ES-I3 (cell line): ENCODE measurements at regions not wholly inside any gene's neighbourhood (a gene's known extent, or its start where the extent isn't known, plus 50 kb on each side); places are given as distances from the start of the nearest gene placed in this dataset.

Experiments
- H3K36me3 ChIP-seq: 2 replicates; pipeline ENCODE4 v1.6.1; 2013; ENCODE audit warnings: mild to moderate bottlenecking, low read length, control low read depth, moderate library complexity; ENCODE audit not compliant: insufficient read depth
- H3K4me1 ChIP-seq: 2 replicates; pipeline ENCODE4 v1.6.1; 2013; ENCODE audit warnings: mild to moderate bottlenecking, control low read depth, low read length; ENCODE audit not compliant: insufficient read depth
- H3K9ac ChIP-seq: 2 replicates; pipeline ENCODE4 v1.6.1; 2013; ENCODE audit warnings: low read depth, mild to moderate bottlenecking, low read length, moderate library complexity
- H3K9me3 ChIP-seq: 2 replicates; pipeline ENCODE4 v1.6.1; 2013; ENCODE audit warnings: mild to moderate bottlenecking, low read length, moderate library complexity; ENCODE audit not compliant: control insufficient read depth, insufficient read depth

DNA sequence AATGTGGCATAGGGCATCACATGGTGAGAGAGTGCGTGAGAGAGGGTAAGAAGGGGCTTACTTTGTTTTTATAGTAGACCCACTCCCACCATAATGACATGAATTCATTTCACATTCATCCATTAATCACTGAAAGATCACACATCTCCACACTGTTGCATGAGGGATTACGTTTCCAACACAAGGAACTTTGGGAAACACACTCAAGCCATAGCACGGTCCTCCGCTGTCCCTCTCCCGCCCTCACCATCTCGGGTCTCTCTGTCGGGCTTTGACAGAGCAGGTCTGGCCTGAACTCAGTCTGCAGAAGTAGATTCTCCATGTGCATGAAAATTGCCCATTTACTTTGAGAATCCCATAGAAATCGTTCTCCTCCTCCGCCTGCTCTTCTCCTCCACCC lies 312.2 kb downstream of the MATN1 start:
- H3K4me1 ChIP-seq, result no peaks in the 10 kb centered on the region
- no peak overlapping the region for H3K9ac ChIP-seq
- H3K9me3 ChIP-seq, result no peaks in the 10 kb centered on the region
- H3K36me3 ChIP-seq, result no peaks in the 10 kb centered on the region

- no peaks in the 10 kb centered on the region for H3K4me1 ChIP-seq
- no peak overlapping the region for H3K9ac ChIP-seq
- H3K36me3 ChIP-seq, result no peaks in the 10 kb centered on the region
- H3K9me3 ChIP-seq, result no peaks in the 10 kb centered on the region
These were observed 313.1 kb downstream of the MATN1 start for GRCh38 chr1:30410153-30410851.

GRCh38 chr1:30409476-30410152 lies 313.8 kb downstream of the MATN1 start:
- Histone ChIP-seq H3K9me3 (no peaks in the 10 kb centered on the region), H3K36me3 (no peaks in the 10 kb centered on the region), H3K9ac (no peak overlapping the region), H3K4me1 (no peaks in the 10 kb centered on the region)

- H3K9ac ChIP-seq, result no peak overlapping the region
- H3K9me3 ChIP-seq, result no peaks in the 10 kb centered on the region
- no peaks in the 10 kb centered on the region for H3K36me3 ChIP-seq
- no peaks in the 10 kb centered on the region for H3K4me1 ChIP-seq
These were observed 315.4 kb downstream of the MATN1 start for GRCh38 chr1:30407865-30408580.

GRCh38 chr1:30406996-30407864 lies 316.2 kb downstream of the MATN1 start:
- H3K36me3 ChIP-seq, result no peaks in the 10 kb centered on the region
- H3K9ac ChIP-seq, result no peak overlapping the region
- no peaks in the 10 kb centered on the region for H3K9me3 ChIP-seq
- no peaks in the 10 kb centered on the region for H3K4me1 ChIP-seq

DNA sequence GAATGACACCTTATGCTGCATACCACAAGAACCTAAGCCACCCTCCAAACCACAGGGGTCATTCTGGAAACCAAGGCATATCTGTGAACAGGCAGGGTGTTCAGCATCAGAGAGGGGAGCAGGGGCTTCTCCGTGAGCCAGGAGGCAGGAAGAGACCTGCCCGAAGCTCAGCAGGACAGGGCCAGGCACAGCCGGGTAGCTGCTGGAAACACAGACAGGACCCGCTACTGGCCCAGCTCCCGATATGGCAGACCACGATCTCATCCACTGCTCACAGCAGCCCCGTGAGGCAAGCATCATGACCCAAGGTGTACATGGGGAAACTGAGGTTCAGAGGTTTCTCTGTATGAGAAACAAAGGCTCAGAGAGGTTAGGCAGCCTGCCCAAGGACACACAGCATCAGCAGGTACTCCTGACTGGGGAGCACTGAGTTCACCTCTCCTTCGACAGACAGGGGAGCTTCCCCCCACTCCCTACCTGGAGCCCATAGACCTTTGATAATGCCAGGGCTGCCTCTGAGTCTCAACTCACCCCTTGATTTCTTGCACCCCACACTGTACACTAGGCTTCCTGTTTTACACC lies 317.7 kb downstream of the MATN1 start:
- no peaks in the 10 kb centered on the region for H3K36me3 ChIP-seq
- H3K4me1 ChIP-seq, result no peaks in the 10 kb centered on the region

GRCh38 chr1:30405081-30405480 lies 318.3 kb downstream of the MATN1 start:
- Histone ChIP-seq H3K4me1 (no peaks in the 10 kb centered on the region), H3K9me3 (no peaks in the 10 kb centered on the region), H3K9ac (no peak overlapping the region), H3K36me3 (no peaks in the 10 kb centered on the region)

More for the DNA sequence above, 317.7 kb downstream of the MATN1 start:
- Histone ChIP-seq H3K9ac (no peak overlapping the region), H3K9me3 (no peaks in the 10 kb centered on the region)

GRCh38 chr1:30404341-30404740 lies 319.0 kb downstream of the MATN1 start:
- H3K36me3 ChIP-seq, result no peaks in the 10 kb centered on the region
- H3K4me1 ChIP-seq, result no peaks in the 10 kb centered on the region
- no peak overlapping the region for H3K9ac ChIP-seq
- H3K9me3 ChIP-seq, result no peaks in the 10 kb centered on the region

GRCh38 chr1:30403726-30404125 lies 319.7 kb downstream of the MATN1 start:
- H3K9ac ChIP-seq, result no peak overlapping the region

DNA sequence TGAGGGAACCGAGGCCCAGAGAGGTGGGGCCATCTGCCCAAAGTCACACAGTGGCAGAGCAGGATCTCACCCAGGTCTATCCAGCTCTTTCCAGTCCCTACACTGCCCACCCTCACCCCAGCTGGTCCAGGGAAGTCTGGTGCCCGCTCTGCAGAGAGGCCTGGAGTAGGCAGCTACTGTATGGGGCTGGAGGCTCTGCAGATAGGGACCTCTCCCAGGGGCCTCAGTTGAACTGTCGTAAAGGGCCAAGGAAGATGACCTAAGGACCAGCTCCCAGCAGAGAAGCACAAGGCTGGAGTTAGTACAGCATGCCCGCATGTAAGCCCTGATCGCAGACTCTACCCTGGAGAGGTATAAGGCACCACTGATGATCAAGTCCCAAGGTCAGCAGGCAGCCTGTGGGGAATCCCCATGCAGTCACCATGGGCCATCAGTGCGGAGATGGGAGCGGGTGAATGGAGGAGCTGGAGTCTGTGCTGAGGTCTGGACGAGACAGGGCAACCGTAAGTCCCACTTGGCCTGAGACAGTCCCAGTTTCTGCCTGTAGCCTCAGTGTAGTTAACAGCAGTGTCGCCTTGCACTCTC lies 320.2 kb downstream of the MATN1 start:
- H3K9ac ChIP-seq, result no peak overlapping the region
- no peaks in the 10 kb centered on the region for H3K9me3 ChIP-seq
- H3K36me3 ChIP-seq, result no peaks in the 10 kb centered on the region
- no peaks in the 10 kb centered on the region for H3K4me1 ChIP-seq

More at GRCh38 chr1:30403726-30404125, 319.7 kb downstream of the MATN1 start:
- H3K36me3 ChIP-seq, result no peaks in the 10 kb centered on the region
- H3K9me3 ChIP-seq, result no peaks in the 10 kb centered on the region
- H3K4me1 ChIP-seq, result no peaks in the 10 kb centered on the region

DNA sequence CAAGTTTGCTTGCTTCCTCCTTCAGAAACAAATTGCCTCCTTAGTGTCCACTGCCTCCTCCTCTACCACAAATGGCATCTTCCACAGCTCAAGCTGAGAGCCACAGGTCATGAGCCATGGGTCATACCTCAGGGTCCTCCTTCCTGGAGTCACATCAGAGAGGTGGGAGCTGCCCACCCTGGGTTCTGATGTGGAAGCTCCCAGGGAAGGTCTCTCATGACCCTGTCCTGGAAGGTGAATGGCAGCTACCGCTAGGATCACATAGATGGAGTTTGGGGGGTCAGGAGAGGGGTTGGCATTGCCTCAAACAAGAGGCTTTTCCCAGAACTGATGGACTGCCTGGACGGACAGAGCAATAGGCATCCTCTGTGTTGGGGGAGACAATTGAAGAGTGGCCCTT lies 321.4 kb downstream of the MATN1 start:
- H3K4me1 ChIP-seq, result no peaks in the 10 kb centered on the region
- no peak overlapping the region for H3K9ac ChIP-seq
- H3K36me3 ChIP-seq, result no peaks in the 10 kb centered on the region
- no peaks in the 10 kb centered on the region for H3K9me3 ChIP-seq

GRCh38 chr1:30400507-30400906 lies 322.9 kb downstream of the MATN1 start:
- Histone ChIP-seq H3K36me3 (no peaks in the 10 kb centered on the region), H3K4me1 (no peaks in the 10 kb centered on the region), H3K9ac (no peak overlapping the region), H3K9me3 (no peaks in the 10 kb centered on the region)

DNA sequence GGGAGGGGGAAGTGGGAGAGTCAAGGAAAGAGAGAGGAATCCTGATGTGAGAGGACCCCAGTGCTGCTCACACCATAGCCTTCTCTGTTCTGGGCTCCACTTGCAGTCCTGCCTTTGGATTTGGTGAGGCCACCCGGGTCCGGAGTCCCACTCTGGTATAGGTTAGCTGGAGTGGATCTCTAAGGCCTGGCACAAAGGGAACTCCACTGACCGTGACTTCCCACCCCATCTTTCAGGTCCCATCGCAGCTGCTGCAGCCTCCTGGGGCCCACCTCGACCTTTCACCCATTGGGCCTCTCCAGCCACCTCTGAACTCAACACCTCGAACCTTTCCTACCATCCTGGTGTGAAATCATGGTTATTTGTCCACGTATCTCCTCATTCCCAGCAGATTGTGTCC lies 324.4 kb downstream of the MATN1 start:
- no peaks in the 10 kb centered on the region for H3K36me3 ChIP-seq
- H3K4me1 ChIP-seq, result no peaks in the 10 kb centered on the region
- no peaks in the 10 kb centered on the region for H3K9me3 ChIP-seq
- no peak overlapping the region for H3K9ac ChIP-seq
